GM19099 (cell line): ENCODE measurements at regions not wholly inside any gene's neighbourhood (a gene's known extent, or its start where the extent isn't known, plus 50 kb on each side); places are given as distances from the start of the nearest gene placed in this dataset.

Experiments
- POLR2A ChIP-seq: IDR thresholded peaks from 3 replicates; pipeline ENCODE4 v1.6.1; 2011; ENCODE audit warnings: low read depth; ENCODE audit not compliant: insufficient read length; ENCODE audit errors: extremely low read depth

GRCh38 chr3:106560451-106560966 lies 691.7 kb upstream of the CBLB start:
- TF ChIP-seq POLR2A, result no peak

GRCh38 chr3:106566277-106566676 lies 697.5 kb upstream of the CBLB start:
- TF ChIP-seq POLR2A, result no peak

- no peak for TF ChIP-seq POLR2A
Observed at GRCh38 chr3:106570426-106570825, 701.6 kb upstream of the CBLB start.

GRCh38 chr3:106573605-106574004 lies 704.8 kb upstream of the CBLB start:
- no peak for TF ChIP-seq POLR2A

GRCh38 chr3:106575029-106575428 lies 706.2 kb upstream of the CBLB start:
- no peak for TF ChIP-seq POLR2A

GRCh38 chr3:106577241-106577640 lies 708.4 kb upstream of the CBLB start:
- TF ChIP-seq POLR2A, result no peak

- TF ChIP-seq POLR2A, result no peak
Observed at GRCh38 chr3:106578911-106579310, 710.1 kb upstream of the CBLB start.

- TF ChIP-seq POLR2A, result no peak
Observed at GRCh38 chr3:106582151-106582550, 713.3 kb upstream of the CBLB start.

GRCh38 chr3:106587551-106587950 lies 718.7 kb upstream of the CBLB start:
- no peak for TF ChIP-seq POLR2A

GRCh38 chr3:106588739-106589138 lies 719.9 kb upstream of the CBLB start:
- no peak for TF ChIP-seq POLR2A

- TF ChIP-seq POLR2A, result no peak
Observed at GRCh38 chr3:106589311-106589942, 720.6 kb upstream of the CBLB start.

GRCh38 chr3:106590216-106590615 lies 721.4 kb upstream of the CBLB start:
- no peak for TF ChIP-seq POLR2A

- TF ChIP-seq POLR2A, result no peak
Observed at GRCh38 chr3:106593381-106593780, 724.6 kb upstream of the CBLB start.

- no peak for TF ChIP-seq POLR2A
Observed at GRCh38 chr3:106609666-106610301, 741.0 kb upstream of the CBLB start.

- TF ChIP-seq POLR2A, result no peak
Observed at GRCh38 chr3:106610362-106610959, 741.6 kb upstream of the CBLB start.

- TF ChIP-seq POLR2A, result no peak
Observed at GRCh38 chr3:106611116-106611515, 742.3 kb upstream of the CBLB start.
